Stomach (tissue), 8 donors: ENCODE measurements at regions not wholly inside any gene's neighbourhood (a gene's known extent, or its start where the extent isn't known, plus 50 kb on each side); places are given as distances from the start of the nearest gene placed in this dataset.

ENCODE experiments used
- DNase-seq, 2 donors: peaks; one replicate each; pipeline versions ENCODE4 v3.0.0 to v3.0.0-alpha.2; 2013 to 2019
- H3K27ac ChIP-seq, 5 donors: fragments of 200-600 bp in 4 of 5; sonication (generic) in 4 of 5; one replicate each; pipeline ENCODE4 v1.5.1; 2013 to 2019; ENCODE audit warnings: mild to moderate bottlenecking in 1 of 5, moderate library complexity in 1 of 5
- H3K27me3 ChIP-seq, 3 donors: fragments of 200-600 bp; sonication (generic); one replicate each; pipeline ENCODE4 v1.5.1; 2017 to 2019; ENCODE audit warnings: mixed run types in 1 of 3
- H3K36me3 ChIP-seq, 4 donors: fragments of 200-600 bp; sonication (generic); 1 replicate in 3 of 4; 2 replicates in 1 of 4; pipeline ENCODE4 v1.5.1; 2016 to 2019
- H3K4me1 ChIP-seq, 4 donors: fragments of 200-600 bp; sonication (generic); one replicate each; pipeline ENCODE4 v1.5.1; 2016 to 2019
- H3K4me3 ChIP-seq, 4 donors: fragments of 200-600 bp; sonication (generic) in 3 of 4; one replicate each; pipeline ENCODE4 v1.5.1; 2016 to 2019; ENCODE audit warnings: mild to moderate bottlenecking in 1 of 4
- H3K9me3 ChIP-seq, 4 donors: fragments of 200-600 bp; sonication (generic); one replicate each; pipeline ENCODE4 v1.5.1; 2016 to 2019
- CTCF ChIP-seq, 7 experiments: fragments of 450-650 bp in 4 of 7; fragments of 200-600 bp in 3 of 7; sonication (generic) in 3 of 7; IDR thresholded peaks; one replicate each; pipeline ENCODE4 v1.5.1; 2016 to 2019; ENCODE audit warnings: antibody characterized with exemption in 7 of 7, control low read depth in 2 of 7, mild to moderate bottlenecking in 1 of 7
- EP300 ChIP-seq: sonication (generic); formaldehyde crosslinking; IDR thresholded peaks from one replicate; pipeline ENCODE4 v1.6.1; 2017; ENCODE audit warnings: antibody characterized with exemption
- POLR2A ChIP-seq, 4 donors: fragments of 450-650 bp; IDR thresholded peaks; one replicate each; pipeline ENCODE4 v1.6.1; 2016; ENCODE audit warnings: antibody characterized with exemption in 4 of 4, control low read depth in 2 of 4, mild to moderate bottlenecking in 1 of 4, moderate library complexity in 1 of 4
- POLR2AphosphoS5 ChIP-seq, 3 donors: sonication (generic); formaldehyde crosslinking; IDR thresholded peaks; one replicate each; pipeline ENCODE4 v1.6.1; 2016; ENCODE audit warnings: antibody characterized with exemption in 3 of 3
- WGBS, 5 donors: extraction: QIAGEN DNeasy Blood & Tissue Kit in 3 of 5; methylation state at CpG; one replicate each; pipeline versions ENCODE4 v1.1.5 to v1.1.7; 2013 to 2018; 5-methylcytosine and 5-hydroxymethylcytosine counted together
- intact Hi-C: fragments of 100-400 bp; cut with DNase I; formaldehyde crosslinking; loops from one replicate; pipeline ENCODE4 v1.15.1; 2023; ENCODE audit warnings: low total_unique reads
- donor health status: healthy with polysubstance abuse.
- donor health status: Bipolar disorder and iron deficiency.
- donor health status: healthy.

GRCh38 chr7:17136126-17136525 lies 162.3 kb upstream of the AHR start:
- no peak for DNase-seq
- whole genome bisulfite sequencing, 5 donors: 80 to 86% (median 82%) methylated on average over 6 of the region's 6 CpGs
- H3K4me3 ChIP-seq: no peak overlapping the region
- peaks cover 0 to 16% (median 4%) of the 10 kb centered on the region in 4 donors for H3K4me1 ChIP-seq
- intact Hi-C loops: no loop called here
- no peaks in the 10 kb centered on the region for H3K36me3 ChIP-seq
- H3K27me3 ChIP-seq: no peaks in the 10 kb centered on the region
- no peak overlapping the region for H3K27ac ChIP-seq
- no peak for TF ChIP-seq CTCF (IDR thresholded peaks at IDR 0.05)
- H3K9me3 ChIP-seq: no peaks in the 10 kb centered on the region

- H3K9me3 ChIP-seq: no peaks in the 10 kb centered on the region
- peaks cover 0 to 29% (median 10%) of the 10 kb centered on the region in 4 donors for H3K4me1 ChIP-seq
- no peaks in the 10 kb centered on the region for H3K36me3 ChIP-seq
- no peak for DNase-seq
- H3K4me3 ChIP-seq: no peak overlapping the region
- 48 to 76% (median 64%) methylated on average over 1 of the region's 1 CpG for WGBS, 5 donors
- peak overlapping the region in 3 of 5 donors; percentile 7 to 29 (median 11) for H3K27ac ChIP-seq
- H3K27me3 ChIP-seq: no peaks in the 10 kb centered on the region
- intact Hi-C loops: no loop called here
- TF ChIP-seq POLR2A (IDR thresholded peaks at IDR 0.05) (no peak), CTCF (IDR thresholded peaks at IDR 0.05) (no peak), POLR2AphosphoS5 (IDR thresholded peaks at IDR 0.05) (no peak), EP300 (no peak)
Observed at GRCh38 chr7:17139081-17139480, 159.4 kb upstream of the AHR start.

GRCh38 chr7:17140406-17140805 lies 158.0 kb upstream of the AHR start:
- 53 to 66% (median 58%) methylated on average over 1 of the region's 1 CpG for WGBS, 5 donors
- TF ChIP-seq CTCF (IDR thresholded peaks at IDR 0.05) (no peak), POLR2A (IDR thresholded peaks at IDR 0.05) (no peak), POLR2AphosphoS5 (IDR thresholded peaks at IDR 0.05) (no peak), EP300 (no peak)
- H3K9me3 ChIP-seq: no peaks in the 10 kb centered on the region
- no peak overlapping the region for H3K4me3 ChIP-seq
- no peaks in the 10 kb centered on the region for H3K27me3 ChIP-seq
- no peak for DNase-seq
- H3K36me3 ChIP-seq: no peaks in the 10 kb centered on the region
- H3K4me1 ChIP-seq: peaks cover 0 to 41% (median 12%) of the 10 kb centered on the region in 4 donors
- H3K27ac ChIP-seq: no peak overlapping the region
- intact Hi-C loops: no loop called here

- TF ChIP-seq CTCF (IDR thresholded peaks at IDR 0.05): no peak
- TF ChIP-seq EP300: no peak
- TF ChIP-seq POLR2AphosphoS5 (IDR thresholded peaks at IDR 0.05): no peak
- TF ChIP-seq POLR2A (IDR thresholded peaks at IDR 0.05): no peak
- WGBS, 5 donors: 55 to 92% (median 84%) methylated on average over 2 of the region's 2 CpGs
- intact Hi-C loops: no loop called here
- H3K27ac ChIP-seq: peak overlapping the region in 4 of 5 donors; percentile 5 to 19 (median 10)
- no peaks in the 10 kb centered on the region for H3K27me3 ChIP-seq
- no peaks in the 10 kb centered on the region for H3K36me3 ChIP-seq
- no peak for DNase-seq
- H3K9me3 ChIP-seq: no peaks in the 10 kb centered on the region
- peak overlapping the region in 2 of 4 donors; percentile 6 to 18 for H3K4me3 ChIP-seq
- H3K4me1 ChIP-seq: peaks cover 0 to 41% (median 12%) of the 10 kb centered on the region in 4 donors
Observed at GRCh38 chr7:17142831-17143541, 155.5 kb upstream of the AHR start.
